Loucy (cell line): ENCODE measurements at regions not wholly inside any gene's neighbourhood (a gene's known extent, or its start where the extent isn't known, plus 50 kb on each side); places are given as distances from the start of the nearest gene placed in this dataset.

Source experiments
- H2AFZ ChIP-seq: fragments of 200-600 bp; sonication (generic); 2 replicates; pipeline ENCODE4 v1.6.0; 2016; ENCODE audit warnings: antibody characterized with exemption, mild to moderate bottlenecking, low read length, moderate library complexity
- H3F3A ChIP-seq: fragments of 200-600 bp; 2 replicates; pipeline ENCODE4 v1.6.0; 2016; ENCODE audit warnings: antibody characterized with exemption, low read depth, mild to moderate bottlenecking
- H3K27me3 ChIP-seq: fragments of 200-600 bp; sonication (generic); 2 replicates; pipeline ENCODE4 v1.6.1; 2014; ENCODE audit warnings: low read length, mild to moderate bottlenecking; ENCODE audit not compliant: insufficient read depth, poor library complexity, severe bottlenecking
- H3K36me3 ChIP-seq: fragments of 200-600 bp; sonication (generic); 2 replicates; pipeline ENCODE4 v1.6.1; 2016; ENCODE audit warnings: low read length; ENCODE audit not compliant: insufficient read depth
- H3K4me1 ChIP-seq: fragments of 200-600 bp; sonication (generic); 2 replicates; pipeline ENCODE4 v1.5.1; 2014; ENCODE audit warnings: low read length, mild to moderate bottlenecking; ENCODE audit not compliant: insufficient read depth, poor library complexity, severe bottlenecking
- H3K4me2 ChIP-seq: fragments of 200-600 bp; sonication (generic); 2 replicates; pipeline ENCODE4 v1.6.0; 2014; ENCODE audit warnings: antibody characterized with exemption, low read length, low read depth, mild to moderate bottlenecking; ENCODE audit not compliant: poor library complexity, severe bottlenecking
- H3K4me3 ChIP-seq: fragments of 200-600 bp; sonication (generic); 2 replicates; pipeline ENCODE4 v1.5.1; 2014; ENCODE audit warnings: low read length, mild to moderate bottlenecking, mixed read lengths; ENCODE audit not compliant: poor library complexity, severe bottlenecking
- H3K79me2 ChIP-seq: fragments of 200-600 bp; sonication (generic); 2 replicates; pipeline ENCODE4 v1.6.1; 2014; ENCODE audit warnings: low read length; ENCODE audit not compliant: insufficient read depth
- H3K9ac ChIP-seq: fragments of 200-600 bp; sonication (generic); 2 replicates; pipeline ENCODE4 v1.6.0; 2014; ENCODE audit warnings: mild to moderate bottlenecking, low read depth, low read length, moderate library complexity; ENCODE audit not compliant: poor library complexity, severe bottlenecking
- H3K9me2 ChIP-seq: fragments of 200-600 bp; sonication (generic); replicated peaks from 2 replicates; pipeline ENCODE4 v1.6.1; 2016; ENCODE audit warnings: low read depth, low read length, mixed read lengths
- H3K9me3 ChIP-seq: fragments of 200-600 bp; sonication (generic); 2 replicates; pipeline ENCODE4 v1.6.1; 2014; ENCODE audit warnings: mild to moderate bottlenecking, antibody characterized with exemption, low read length, low read depth; ENCODE audit not compliant: insufficient read depth
- H4K20me1 ChIP-seq: fragments of 200-600 bp; sonication (generic); 2 replicates; pipeline ENCODE4 v1.6.0; 2014; ENCODE audit warnings: antibody characterized with exemption, low read length, mild to moderate bottlenecking; ENCODE audit not compliant: insufficient read depth, poor library complexity, severe bottlenecking
- CTCF ChIP-seq: fragments of 200-600 bp; sonication (generic); conservative IDR thresholded peaks from 2 replicates; pipeline ENCODE4 v1.5.1; 2014; ENCODE audit warnings: mild to moderate bottlenecking, antibody characterized with exemption, low read length
- EZH2phosphoT487 ChIP-seq: fragments of 200-600 bp; IDR thresholded peaks from 2 replicates; pipeline ENCODE4 v1.6.1; 2018; ENCODE audit warnings: antibody characterized with exemption, mild to moderate bottlenecking, moderate library complexity, borderline replicate concordance

DNA sequence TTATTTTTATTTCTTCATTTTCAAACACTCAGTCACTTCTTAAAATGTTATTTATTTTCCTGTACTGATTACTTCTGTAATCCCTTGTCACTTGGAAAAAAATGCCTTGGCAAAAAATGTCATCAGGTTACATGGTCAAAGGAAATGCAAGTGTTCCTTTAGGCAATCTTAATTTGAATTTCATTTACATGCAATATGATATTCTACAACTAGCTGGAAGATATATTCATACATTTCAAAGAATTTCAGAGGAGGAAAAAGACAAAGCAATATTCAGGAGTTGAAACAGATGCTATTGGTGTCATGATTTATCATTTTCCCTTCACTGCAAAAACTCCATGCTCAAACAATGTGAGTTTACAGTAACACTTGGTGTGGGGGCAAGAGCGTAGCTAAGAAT, 1316.6 kb downstream of the FSTL5 start:
- H3K4me1 ChIP-seq: no peaks in the 10 kb centered on the region
- H3K4me3 ChIP-seq: no peak overlapping the region
- no peaks in the 10 kb centered on the region for H3K79me2 ChIP-seq
- TF ChIP-seq EZH2phosphoT487 (no peak), CTCF (no peak)
- H3K36me3 ChIP-seq: no peaks in the 10 kb centered on the region
- no peak overlapping the region for H3K9ac ChIP-seq
- H2AFZ ChIP-seq: no peak overlapping the region
- no peaks in the 10 kb centered on the region for H3K27me3 ChIP-seq
- H3F3A ChIP-seq: no peaks in the 10 kb centered on the region
- H3K4me2 ChIP-seq: no peak overlapping the region
- no peaks in the 10 kb centered on the region for H3K9me2 ChIP-seq
- H3K9me3 ChIP-seq: no peaks in the 10 kb centered on the region
- no peaks in the 10 kb centered on the region for H4K20me1 ChIP-seq

DNA sequence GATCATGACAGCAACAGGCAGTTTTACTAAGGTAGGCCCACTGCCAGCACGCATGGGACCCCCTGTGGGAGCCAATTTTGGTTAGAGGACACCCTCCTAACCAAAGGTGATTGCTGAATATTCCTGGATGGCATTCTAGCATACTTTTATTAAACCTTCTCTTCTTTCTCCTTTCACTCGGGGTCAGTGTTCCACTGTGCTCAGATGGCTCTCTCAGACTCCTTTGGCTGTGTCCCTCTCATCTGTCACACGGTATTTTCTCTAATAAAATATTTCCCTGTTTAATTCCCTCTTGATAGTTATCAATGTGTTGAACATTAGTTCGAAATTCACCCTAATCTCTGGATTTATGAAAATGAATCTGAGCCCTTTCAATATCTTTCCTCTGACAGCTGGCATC, 1315.3 kb downstream of the FSTL5 start:
- no peak overlapping the region for H2AFZ ChIP-seq
- no peaks in the 10 kb centered on the region for H3K4me1 ChIP-seq
- H3K36me3 ChIP-seq: no peaks in the 10 kb centered on the region
- no peaks in the 10 kb centered on the region for H3F3A ChIP-seq
- no peaks in the 10 kb centered on the region for H3K79me2 ChIP-seq
- TF ChIP-seq CTCF (no peak), EZH2phosphoT487 (no peak)
- H3K4me2 ChIP-seq: no peak overlapping the region
- no peak overlapping the region for H3K4me3 ChIP-seq
- H3K9ac ChIP-seq: no peak overlapping the region
- H3K27me3 ChIP-seq: no peaks in the 10 kb centered on the region
- no peaks in the 10 kb centered on the region for H3K9me2 ChIP-seq
- H4K20me1 ChIP-seq: no peaks in the 10 kb centered on the region
- H3K9me3 ChIP-seq: no peaks in the 10 kb centered on the region

- Histone ChIP-seq H3K4me3 (no peak overlapping the region), H3K36me3 (no peaks in the 10 kb centered on the region), H3K27me3 (no peaks in the 10 kb centered on the region), H2AFZ (no peak overlapping the region), H3K4me2 (no peak overlapping the region), H3K9me2 (no peaks in the 10 kb centered on the region), H3F3A (no peaks in the 10 kb centered on the region), H3K4me1 (no peaks in the 10 kb centered on the region), H3K9ac (no peak overlapping the region), H4K20me1 (no peaks in the 10 kb centered on the region), H3K9me3 (no peaks in the 10 kb centered on the region), H3K79me2 (no peaks in the 10 kb centered on the region)
- no peak for TF ChIP-seq CTCF
- TF ChIP-seq EZH2phosphoT487: no peak
These were observed 1314.7 kb downstream of the FSTL5 start for GRCh38 chr4:160848901-160849760.
